ENCODE measurements at regions not wholly inside any gene's neighbourhood (a gene's known extent, or its start where the extent isn't known, plus 50 kb on each side); places are given as distances from the start of the nearest gene placed in this dataset.

DNA sequence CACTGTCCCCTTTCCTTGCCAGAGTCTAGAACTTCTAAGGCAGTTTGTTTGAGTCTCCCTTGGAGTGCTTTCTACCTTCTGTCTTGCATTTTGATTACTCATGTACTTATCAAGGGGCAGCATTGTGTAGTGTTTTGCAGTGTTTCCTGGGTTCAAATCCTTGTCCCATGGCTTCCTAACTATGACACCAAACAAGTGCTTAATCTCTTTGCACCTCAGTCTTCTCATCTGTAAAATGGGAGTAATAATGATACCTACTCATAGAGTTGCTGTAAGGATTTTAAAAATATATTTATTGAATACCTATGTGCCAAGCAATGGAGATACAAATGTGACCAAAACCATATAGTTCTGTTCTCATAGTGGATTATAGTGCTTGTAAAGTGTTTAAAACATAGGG is 105.5 kb upstream of the PKDCC start:
- no peak for DNase-seq (ENCODE audit: low read depth)
- TF ChIP-seq CTCF (conservative IDR thresholded peaks at IDR 0.05; ENCODE audit: low read depth, low read length): no peak
- H3K4me3 ChIP-seq (ENCODE audit: low read length): no peak overlapping the region

GRCh38 chr2:41943159-41943558 is 104.7 kb upstream of the PKDCC start:
- DNase-seq (ENCODE audit: low read depth): no peak
- H3K4me3 ChIP-seq (ENCODE audit: low read length): no peak overlapping the region
- TF ChIP-seq CTCF (conservative IDR thresholded peaks at IDR 0.05; ENCODE audit: low read depth, low read length): no peak

- no peak overlapping the region for H3K4me3 ChIP-seq (ENCODE audit: low read length)
- TF ChIP-seq CTCF (conservative IDR thresholded peaks at IDR 0.05; ENCODE audit: low read depth, low read length): no peak
- no peak for DNase-seq (ENCODE audit: low read depth)
Measured at GRCh38 chr2:41944220-41944880, 103.5 kb upstream of the PKDCC start.

DNA sequence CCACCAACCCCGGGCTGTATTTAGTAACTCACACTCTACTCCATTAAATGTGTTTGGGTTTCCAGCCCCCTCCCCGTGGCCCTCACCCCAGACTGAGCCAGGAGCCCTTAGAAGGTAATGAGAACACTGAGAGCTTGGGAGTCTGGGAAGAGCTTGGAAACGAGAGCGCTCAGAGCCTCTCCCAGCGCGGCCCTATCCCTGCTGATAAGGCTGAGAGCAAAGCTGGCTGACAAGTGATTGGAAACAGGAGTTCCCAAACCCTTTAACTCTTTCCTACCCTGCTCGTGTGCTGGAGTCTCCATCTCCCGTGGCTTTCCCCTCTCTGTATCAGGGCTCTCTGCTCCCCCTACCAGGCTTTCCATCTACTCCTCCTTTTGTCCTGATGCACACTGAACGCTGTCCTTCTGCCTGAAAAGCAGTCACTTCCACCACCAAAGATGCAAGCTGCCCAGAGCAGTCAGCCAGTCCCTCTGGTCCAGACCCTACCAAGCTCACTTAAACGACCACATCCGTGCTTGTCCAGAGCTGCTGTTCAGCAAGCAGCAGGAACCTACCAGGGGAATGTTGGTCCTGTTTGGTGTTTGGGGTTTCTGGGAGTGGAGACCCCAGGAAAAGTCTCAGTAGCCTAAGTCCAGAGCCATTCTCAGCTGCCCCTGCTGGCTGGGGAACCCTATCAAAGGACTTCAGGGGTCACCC is 100.0 kb upstream of the PKDCC start:
- H3K4me3 ChIP-seq (ENCODE audit: low read length): no peak overlapping the region
- TF ChIP-seq CTCF (conservative IDR thresholded peaks at IDR 0.05; ENCODE audit: low read depth, low read length): no peak
- DNase-seq (ENCODE audit: low read depth): no peak

- DNase-seq (ENCODE audit: low read depth): no peak
- H3K4me3 ChIP-seq (ENCODE audit: low read length): no peak overlapping the region
- no peak for TF ChIP-seq CTCF (conservative IDR thresholded peaks at IDR 0.05; ENCODE audit: low read depth, low read length)
Measured at GRCh38 chr2:41948397-41948763, 99.4 kb upstream of the PKDCC start.

DNA sequence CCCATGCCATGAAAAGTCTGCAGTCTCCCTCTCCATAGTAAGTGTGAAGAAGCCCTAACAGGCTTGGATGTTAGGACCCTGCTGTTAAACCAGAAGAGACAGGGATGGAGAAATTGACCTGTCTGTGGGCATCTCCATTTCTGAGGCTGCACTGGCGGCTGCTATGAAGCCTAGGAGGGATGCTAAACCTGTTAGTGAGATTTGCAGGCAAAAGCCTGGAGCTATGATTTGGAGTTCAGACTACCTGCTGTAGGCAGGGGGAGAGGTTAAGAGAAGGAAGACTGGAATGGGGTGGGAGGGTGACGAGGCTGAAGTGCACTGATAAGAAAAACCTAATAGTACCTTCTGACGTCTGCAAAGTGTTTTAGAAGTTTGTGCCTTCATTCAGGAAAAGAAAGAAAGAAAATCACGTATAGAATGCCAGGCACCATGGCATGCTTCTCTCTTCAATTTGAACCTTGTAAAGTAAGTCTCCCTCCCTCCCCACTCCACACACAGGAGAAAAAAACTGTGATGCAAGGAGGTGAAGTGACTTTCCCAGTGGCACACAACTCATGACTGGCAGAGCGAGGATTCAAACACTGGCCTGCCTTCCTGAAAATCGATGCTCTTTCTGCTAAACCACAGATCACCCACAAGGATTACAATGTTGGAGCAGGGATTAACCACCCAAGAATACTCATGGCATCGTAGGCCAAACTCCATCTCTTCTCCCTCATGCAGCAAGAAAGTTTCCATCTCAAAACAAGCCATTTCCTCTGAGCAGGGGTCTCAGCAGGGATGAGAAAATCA is 98.5 kb upstream of the PKDCC start:
- TF ChIP-seq CTCF (conservative IDR thresholded peaks at IDR 0.05; ENCODE audit: low read depth, low read length): no peak
- H3K4me3 ChIP-seq (ENCODE audit: low read length): no peak overlapping the region
- no peak for DNase-seq (ENCODE audit: low read depth)

All from retinal pigment epithelial cell (primary cell).